ENCODE measurements at regions not wholly inside any gene's neighbourhood (a gene's known extent, or its start where the extent isn't known, plus 50 kb on each side); places are given as distances from the start of the nearest gene placed in this dataset.
"Not testable (repeated sequence)": the region's sequence is repeated elsewhere in the genome, so short reads cannot be mapped to it uniquely, and the experiment has no call there.

DNA sequence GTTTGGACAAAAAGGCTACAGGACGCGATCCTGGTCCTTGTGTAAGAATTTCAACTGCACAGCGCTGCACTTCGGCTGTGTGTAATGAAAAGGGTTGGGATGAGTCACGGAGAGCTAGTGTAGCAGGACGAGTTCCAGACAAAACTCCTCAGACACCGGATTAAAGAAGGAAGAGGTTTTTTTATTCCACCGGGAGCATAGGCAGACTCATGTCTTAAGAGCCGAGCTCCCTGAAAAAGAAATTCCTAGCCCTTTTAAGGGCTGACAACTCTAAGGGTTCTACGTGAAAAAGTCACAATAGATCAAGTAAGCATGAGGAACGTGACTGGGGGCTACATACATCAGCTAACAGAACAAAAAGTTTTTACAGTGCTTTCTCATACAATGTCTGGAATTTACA is 54.8 kb upstream of the FAM90A1 start:
- not testable (repeated sequence) for H3K9ac ChIP-seq (ENCODE audit: low read length)

DNA sequence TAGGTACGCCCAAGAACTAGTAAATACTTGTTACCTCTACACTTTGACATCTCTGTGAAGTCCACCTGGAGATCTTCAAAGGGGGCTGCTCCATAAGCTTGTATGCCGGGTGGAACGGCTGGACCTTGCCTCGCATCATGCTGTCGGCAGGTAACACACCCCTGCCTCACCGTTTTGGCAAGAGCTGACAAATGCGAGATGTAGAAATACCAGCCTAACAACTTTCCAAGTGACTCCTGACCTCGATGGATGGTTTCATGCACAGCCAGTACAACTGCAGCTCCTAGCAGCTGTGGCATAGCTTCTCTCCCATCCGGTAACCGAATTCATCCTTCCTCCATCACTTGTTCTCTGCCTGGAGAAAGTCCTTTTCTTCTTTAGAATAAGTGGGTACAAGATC is 58.3 kb upstream of the FAM90A1 start:
- not testable (repeated sequence) for H3K4me3 ChIP-seq (ENCODE audit: low read depth in 1 of 2, low read length in 2 of 2); H3K36me3 ChIP-seq (ENCODE audit: insufficient read depth, low read length); H3K9ac ChIP-seq (ENCODE audit: low read length); H3K27me3 ChIP-seq (ENCODE audit: control insufficient read depth in 1 of 2, insufficient read depth in 2 of 2, low read length in 2 of 2); H3K4me1 ChIP-seq (ENCODE audit: insufficient read depth, low read length); H3K27ac ChIP-seq (ENCODE audit: low read depth, low read length); H3K9me3 ChIP-seq (ENCODE audit: low read length)

More for the DNA sequence above, 54.8 kb upstream of the FAM90A1 start:
- not testable (repeated sequence) for H3K4me1 ChIP-seq (ENCODE audit: insufficient read depth, low read length); H3K27ac ChIP-seq (ENCODE audit: low read depth, low read length); H3K9me3 ChIP-seq (ENCODE audit: low read length); H3K27me3 ChIP-seq (ENCODE audit: control insufficient read depth in 1 of 2, insufficient read depth in 2 of 2, low read length in 2 of 2); H3K36me3 ChIP-seq (ENCODE audit: insufficient read depth, low read length); H3K4me3 ChIP-seq (ENCODE audit: low read depth in 1 of 2, low read length in 2 of 2)

DNA sequence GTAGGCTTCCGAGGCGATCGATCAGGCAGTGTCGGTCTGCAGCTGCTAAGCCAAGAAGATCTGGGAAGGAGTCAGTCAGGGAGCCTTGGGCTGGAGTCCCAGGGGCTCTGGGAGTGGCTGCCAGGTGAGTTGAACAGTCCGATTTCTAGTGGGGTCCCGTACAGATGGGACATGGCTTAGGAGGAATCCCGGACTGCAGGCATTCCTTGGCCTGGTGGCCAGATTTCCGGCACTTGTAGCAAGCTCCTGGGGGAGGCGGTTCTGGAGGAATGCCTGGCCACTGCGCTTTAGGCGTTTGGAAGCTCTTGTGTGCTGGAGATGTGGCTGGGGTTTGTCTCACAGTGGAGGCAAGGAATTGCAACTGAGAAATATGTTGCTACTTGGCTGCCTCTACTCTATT is 64.3 kb upstream of the FAM90A1 start:
- not testable (repeated sequence) for H3K27ac ChIP-seq (ENCODE audit: low read depth, low read length); H3K9ac ChIP-seq (ENCODE audit: low read length); H3K4me3 ChIP-seq (ENCODE audit: low read depth in 1 of 2, low read length in 2 of 2); H3K9me3 ChIP-seq (ENCODE audit: low read length); H3K4me1 ChIP-seq (ENCODE audit: insufficient read depth, low read length); H3K27me3 ChIP-seq (ENCODE audit: control insufficient read depth in 1 of 2, insufficient read depth in 2 of 2, low read length in 2 of 2); H3K36me3 ChIP-seq (ENCODE audit: insufficient read depth, low read length)

DNA sequence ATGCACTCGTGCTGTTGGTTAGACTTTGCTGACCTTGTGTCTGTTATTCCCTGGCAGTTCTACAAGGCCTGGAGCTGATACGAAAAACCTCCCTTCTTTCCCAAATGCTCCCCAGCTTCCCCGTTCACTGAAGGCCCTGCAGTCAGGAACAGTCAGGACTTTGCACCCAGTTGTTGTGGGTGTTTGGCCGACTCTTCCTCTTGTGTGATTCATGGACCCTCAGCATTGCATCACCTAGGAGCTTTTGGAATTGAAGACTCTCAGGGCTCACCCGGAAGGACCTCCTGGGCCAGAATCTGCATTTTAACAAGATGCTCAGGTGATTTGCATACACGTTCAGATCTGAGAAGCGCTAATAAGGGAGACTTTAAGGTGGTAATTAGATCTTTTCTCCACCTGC is 67.2 kb upstream of the FAM90A1 start:
- H3K9me3 ChIP-seq (ENCODE audit: low read length); H3K27ac ChIP-seq (ENCODE audit: low read depth, low read length); H3K27me3 ChIP-seq (ENCODE audit: control insufficient read depth in 1 of 2, insufficient read depth in 2 of 2, low read length in 2 of 2); H3K9ac ChIP-seq (ENCODE audit: low read length); H3K36me3 ChIP-seq (ENCODE audit: insufficient read depth, low read length); H3K4me1 ChIP-seq (ENCODE audit: insufficient read depth, low read length); H3K4me3 ChIP-seq (ENCODE audit: low read depth in 1 of 2, low read length in 2 of 2): not testable (repeated sequence)

DNA sequence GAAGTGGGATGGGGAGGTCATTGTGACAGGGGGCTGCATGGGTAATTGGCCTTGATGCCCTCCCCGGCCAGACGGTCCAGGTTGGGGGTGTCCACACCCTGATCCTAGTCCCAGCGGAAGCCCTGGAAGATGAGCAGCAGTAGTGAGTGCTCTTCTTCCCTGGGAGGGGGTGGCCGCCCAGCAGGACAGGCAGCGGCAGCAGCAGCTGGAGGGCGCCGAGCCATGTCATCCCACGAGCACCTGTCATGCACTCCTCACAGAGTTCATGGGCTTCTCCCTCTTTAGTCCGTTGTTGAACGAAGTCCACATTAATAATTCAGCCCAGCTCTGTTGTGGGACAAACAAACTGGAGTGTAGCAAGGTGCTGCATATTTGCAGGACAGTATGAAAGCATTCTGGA is 81.2 kb upstream of the FAM90A1 start:
- H3K4me3 ChIP-seq (ENCODE audit: low read depth in 1 of 2, low read length in 2 of 2); H3K27me3 ChIP-seq (ENCODE audit: control insufficient read depth in 1 of 2, insufficient read depth in 2 of 2, low read length in 2 of 2); H3K9me3 ChIP-seq (ENCODE audit: low read length); H3K4me1 ChIP-seq (ENCODE audit: insufficient read depth, low read length); H3K36me3 ChIP-seq (ENCODE audit: insufficient read depth, low read length); H3K9ac ChIP-seq (ENCODE audit: low read length); H3K27ac ChIP-seq (ENCODE audit: low read depth, low read length): not testable (repeated sequence)

DNA sequence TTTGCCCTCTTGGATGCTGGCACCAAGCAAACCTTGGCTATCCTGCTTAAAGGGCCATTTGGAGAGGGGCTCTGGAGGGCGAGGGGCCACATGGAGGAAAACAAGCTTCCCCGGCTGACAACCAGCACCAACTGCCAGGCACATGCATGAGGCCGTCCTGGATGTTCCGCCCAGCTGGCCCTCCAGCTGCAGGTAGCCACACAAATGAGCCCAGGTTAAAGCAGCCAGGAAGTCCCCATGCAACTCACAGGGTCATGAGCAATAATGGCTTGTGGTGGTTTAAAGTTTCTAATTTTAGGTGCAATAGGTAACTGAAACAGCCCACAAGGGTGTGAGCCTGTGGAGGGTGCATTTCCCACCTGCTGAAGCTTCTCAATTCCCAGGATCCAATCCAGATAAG is 88.6 kb upstream of the FAM90A1 start:
- not testable (repeated sequence) for H3K4me3 ChIP-seq (ENCODE audit: low read depth in 1 of 2, low read length in 2 of 2); H3K36me3 ChIP-seq (ENCODE audit: insufficient read depth, low read length); H3K27ac ChIP-seq (ENCODE audit: low read depth, low read length); H3K9me3 ChIP-seq (ENCODE audit: low read length); H3K4me1 ChIP-seq (ENCODE audit: insufficient read depth, low read length); H3K9ac ChIP-seq (ENCODE audit: low read length); H3K27me3 ChIP-seq (ENCODE audit: control insufficient read depth in 1 of 2, insufficient read depth in 2 of 2, low read length in 2 of 2)

DNA sequence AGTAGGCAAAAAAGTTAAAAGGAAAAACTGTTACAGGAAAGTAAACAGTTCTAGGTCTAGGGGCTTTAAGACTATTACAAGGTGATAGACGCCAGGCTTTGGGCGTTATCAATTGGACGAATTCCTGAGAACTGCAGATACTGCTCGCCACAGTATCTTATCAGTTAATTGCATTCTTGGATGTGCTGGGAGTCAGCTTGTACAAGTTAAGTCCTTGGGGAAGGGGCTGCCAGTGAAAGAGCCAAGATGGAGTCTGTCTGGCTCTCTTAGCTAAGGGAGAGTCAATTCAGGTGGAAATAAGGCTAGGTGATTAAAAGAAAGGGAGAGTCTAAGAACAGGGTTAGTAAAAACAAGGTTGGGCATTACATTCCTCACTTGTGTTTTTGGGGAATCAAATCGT is 90.3 kb upstream of the FAM90A1 start:
- not testable (repeated sequence) for H3K4me1 ChIP-seq (ENCODE audit: insufficient read depth, low read length); H3K27me3 ChIP-seq (ENCODE audit: control insufficient read depth in 1 of 2, insufficient read depth in 2 of 2, low read length in 2 of 2); H3K4me3 ChIP-seq (ENCODE audit: low read depth in 1 of 2, low read length in 2 of 2); H3K27ac ChIP-seq (ENCODE audit: low read depth, low read length); H3K36me3 ChIP-seq (ENCODE audit: insufficient read depth, low read length); H3K9me3 ChIP-seq (ENCODE audit: low read length); H3K9ac ChIP-seq (ENCODE audit: low read length)

DNA sequence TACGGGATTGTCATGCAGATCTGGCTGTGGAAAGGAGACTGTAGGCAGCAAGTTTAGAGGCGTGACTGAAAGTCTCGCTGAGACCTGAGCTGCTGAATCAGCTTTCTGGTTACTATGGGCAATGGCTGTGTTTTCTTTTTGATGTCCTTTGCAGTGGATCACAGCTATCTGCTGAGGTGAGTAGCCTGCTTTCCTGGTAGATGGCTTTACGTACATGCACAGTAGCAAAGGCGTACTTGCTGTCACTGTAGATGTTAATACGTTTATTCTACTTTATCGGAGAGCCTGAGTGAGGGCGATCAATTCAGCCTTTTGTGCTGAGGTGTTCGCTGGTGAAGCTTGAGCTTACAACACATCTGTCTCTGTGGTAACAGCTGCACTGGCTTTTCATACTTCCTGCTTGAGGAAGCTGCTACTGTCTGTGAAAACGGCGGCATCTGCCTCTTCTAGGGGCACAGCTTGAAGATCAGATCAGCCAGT is 92.9 kb upstream of the FAM90A1 start:
- not testable (repeated sequence) for H3K4me1 ChIP-seq (ENCODE audit: insufficient read depth, low read length); H3K27me3 ChIP-seq (ENCODE audit: control insufficient read depth in 1 of 2, insufficient read depth in 2 of 2, low read length in 2 of 2); H3K36me3 ChIP-seq (ENCODE audit: insufficient read depth, low read length); H3K9ac ChIP-seq (ENCODE audit: low read length); H3K4me3 ChIP-seq (ENCODE audit: low read depth in 1 of 2, low read length in 2 of 2); H3K9me3 ChIP-seq (ENCODE audit: low read length); H3K27ac ChIP-seq (ENCODE audit: low read depth, low read length)

DNA sequence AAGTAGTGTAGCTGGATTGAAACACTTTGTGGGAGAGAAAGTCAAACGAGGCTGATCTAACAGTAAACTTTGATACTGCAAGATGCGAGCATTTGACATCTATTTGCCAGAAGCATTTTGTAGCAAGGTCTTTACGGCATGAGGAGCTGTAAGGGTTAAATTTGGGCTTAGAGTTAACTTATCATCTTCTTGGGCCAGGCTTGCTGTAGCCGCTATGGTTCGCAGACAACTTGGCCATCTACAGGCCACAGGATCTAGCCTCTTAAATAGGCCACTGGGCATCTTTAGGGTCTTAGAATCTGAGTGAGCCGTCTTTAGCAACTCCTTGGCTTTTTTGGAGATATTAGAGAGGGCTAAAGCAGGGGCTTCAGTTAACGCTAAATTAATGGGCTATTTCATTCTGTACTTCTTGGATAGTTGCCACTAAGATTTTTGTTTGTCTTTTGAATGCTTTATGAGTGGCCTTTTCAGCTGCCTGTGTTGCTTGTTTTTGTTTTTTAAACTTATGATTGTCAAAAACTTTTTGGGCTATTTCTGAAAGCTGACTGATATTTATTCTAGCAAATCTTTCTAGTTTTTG is 93.5 kb upstream of the FAM90A1 start:
- not testable (repeated sequence) for H3K27ac ChIP-seq (ENCODE audit: low read depth, low read length); H3K4me1 ChIP-seq (ENCODE audit: insufficient read depth, low read length); H3K36me3 ChIP-seq (ENCODE audit: insufficient read depth, low read length); H3K9ac ChIP-seq (ENCODE audit: low read length); H3K4me3 ChIP-seq (ENCODE audit: low read depth in 1 of 2, low read length in 2 of 2); H3K9me3 ChIP-seq (ENCODE audit: low read length); H3K27me3 ChIP-seq (ENCODE audit: control insufficient read depth in 1 of 2, insufficient read depth in 2 of 2, low read length in 2 of 2)

DNA sequence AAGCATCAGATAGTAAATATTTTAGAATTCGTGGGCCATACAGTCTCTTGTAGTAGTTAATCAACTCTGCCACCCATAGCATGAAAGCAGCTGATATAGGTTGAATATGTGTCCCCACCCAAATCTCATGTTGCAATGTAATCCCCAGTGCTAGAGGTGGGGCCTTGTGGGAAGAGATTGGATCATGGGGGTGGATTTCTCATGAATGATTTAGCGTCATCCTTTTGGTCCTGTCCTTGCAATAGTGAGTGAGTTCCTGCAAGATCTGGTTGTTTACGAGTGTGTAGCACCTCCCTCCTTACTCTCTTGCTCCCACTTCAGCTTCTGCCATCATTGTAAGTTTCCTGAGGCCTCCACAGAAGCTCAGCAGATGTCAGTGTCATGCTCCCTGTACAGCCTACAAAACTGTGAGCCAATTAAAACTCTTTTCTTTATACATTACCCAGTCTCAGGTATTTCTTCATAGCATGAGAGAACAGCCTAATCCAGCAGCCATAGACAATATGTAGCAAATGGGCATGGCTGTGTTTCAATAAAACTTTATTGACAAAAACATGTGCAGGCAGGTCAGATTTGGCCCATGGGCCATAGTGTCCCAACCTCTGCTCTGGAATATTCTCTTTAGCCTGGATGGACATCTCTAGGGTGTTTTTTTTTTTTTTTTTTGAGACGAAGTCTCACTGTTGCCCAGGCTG is 97.9 kb upstream of the FAM90A1 start:
- H3K27ac ChIP-seq (ENCODE audit: low read depth, low read length); H3K4me3 ChIP-seq (ENCODE audit: low read depth in 1 of 2, low read length in 2 of 2); H3K9me3 ChIP-seq (ENCODE audit: low read length); H3K27me3 ChIP-seq (ENCODE audit: control insufficient read depth in 1 of 2, insufficient read depth in 2 of 2, low read length in 2 of 2); H3K4me1 ChIP-seq (ENCODE audit: insufficient read depth, low read length); H3K36me3 ChIP-seq (ENCODE audit: insufficient read depth, low read length); H3K9ac ChIP-seq (ENCODE audit: low read length): not testable (repeated sequence)

DNA sequence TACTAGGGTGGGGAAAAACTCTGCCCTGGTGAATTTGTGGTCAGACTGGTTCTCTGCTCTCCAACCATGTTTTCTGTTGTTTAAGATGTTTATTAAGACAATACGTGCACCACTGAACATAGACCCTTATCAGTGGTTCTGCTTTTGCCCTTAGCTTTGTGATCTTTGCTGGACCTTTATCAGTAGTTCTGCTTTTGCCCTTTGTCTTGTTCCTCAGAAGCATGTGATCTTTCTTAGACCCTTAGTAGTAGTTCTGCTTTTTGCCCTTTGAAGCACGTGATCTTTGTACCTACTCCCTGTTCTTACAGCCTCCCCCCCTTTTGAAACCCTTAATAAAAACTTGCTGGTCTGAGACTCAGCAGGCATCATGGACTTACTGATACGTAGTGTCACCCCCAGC is 101.4 kb upstream of the FAM90A1 start:
- H3K9me3 ChIP-seq (ENCODE audit: low read length); H3K27ac ChIP-seq (ENCODE audit: low read depth, low read length); H3K4me3 ChIP-seq (ENCODE audit: low read depth in 1 of 2, low read length in 2 of 2); H3K4me1 ChIP-seq (ENCODE audit: insufficient read depth, low read length); H3K27me3 ChIP-seq (ENCODE audit: control insufficient read depth in 1 of 2, insufficient read depth in 2 of 2, low read length in 2 of 2); H3K9ac ChIP-seq (ENCODE audit: low read length); H3K36me3 ChIP-seq (ENCODE audit: insufficient read depth, low read length): not testable (repeated sequence)

DNA sequence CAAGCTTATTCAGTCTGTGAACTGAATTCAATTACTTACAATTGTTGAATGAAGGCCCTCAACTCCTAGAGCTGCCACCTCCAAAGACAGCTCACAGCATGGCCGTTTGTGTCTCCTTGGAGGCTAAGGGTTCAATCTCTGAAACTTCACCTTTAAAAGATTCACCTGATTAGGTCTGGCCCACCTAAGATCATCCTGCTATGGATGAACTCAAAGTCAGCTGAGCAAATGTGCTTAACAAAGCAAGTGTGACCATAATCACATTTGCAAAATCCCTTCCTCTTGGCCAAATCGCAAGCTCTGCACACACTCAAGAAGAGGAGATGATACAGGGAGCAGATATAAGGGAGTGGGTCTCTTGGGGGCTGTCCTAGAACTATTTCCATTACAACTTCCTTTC is 105.0 kb upstream of the FAM90A1 start:
- not testable (repeated sequence) for H3K27ac ChIP-seq (ENCODE audit: low read depth, low read length); H3K4me1 ChIP-seq (ENCODE audit: insufficient read depth, low read length); H3K27me3 ChIP-seq (ENCODE audit: control insufficient read depth in 1 of 2, insufficient read depth in 2 of 2, low read length in 2 of 2); H3K9me3 ChIP-seq (ENCODE audit: low read length); H3K36me3 ChIP-seq (ENCODE audit: insufficient read depth, low read length); H3K4me3 ChIP-seq (ENCODE audit: low read depth in 1 of 2, low read length in 2 of 2); H3K9ac ChIP-seq (ENCODE audit: low read length)

All from muscle layer of colon (tissue), 2 donors.